Caki2 (cell line): ENCODE measurements at regions not wholly inside any gene's neighbourhood (a gene's known extent, or its start where the extent isn't known, plus 50 kb on each side); places are given as distances from the start of the nearest gene placed in this dataset.

Experiments used
- DNase-seq: peaks from one replicate; pipeline ENCODE4 v3.0.0-alpha.2; 2015; ENCODE audit warnings: low read depth
- in situ Hi-C: cut with HindIII; loops from 2 replicates; pipeline ENCODE4 v1.10.0; 2016; ENCODE audit warnings: low sequenced_read_pairs, low pct_unique_long_range_greater_than_20kb, mixed read lengths

DNA sequence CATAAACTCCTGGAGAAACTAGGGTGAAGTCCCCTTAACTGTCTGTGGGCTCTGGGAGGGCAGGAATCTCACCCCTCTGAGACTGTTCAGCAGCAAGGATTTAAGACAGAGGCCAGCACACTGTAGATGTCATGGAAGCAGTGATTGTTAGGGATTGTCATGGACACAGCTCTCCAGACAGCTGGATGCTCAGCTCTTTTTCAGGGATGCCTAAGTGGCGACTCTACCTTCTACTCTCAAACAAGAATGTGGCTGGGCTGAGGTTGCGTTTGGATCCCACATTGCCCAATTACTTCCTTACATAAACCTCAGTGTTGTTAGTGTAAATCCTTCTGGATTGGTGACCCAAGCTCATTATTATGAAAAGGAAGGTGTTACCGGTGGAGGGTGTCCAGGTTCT, 291.9 kb upstream of the VCX3A start:
- in situ Hi-C loops = no loop called here
- DNase-seq = no peak

DNA sequence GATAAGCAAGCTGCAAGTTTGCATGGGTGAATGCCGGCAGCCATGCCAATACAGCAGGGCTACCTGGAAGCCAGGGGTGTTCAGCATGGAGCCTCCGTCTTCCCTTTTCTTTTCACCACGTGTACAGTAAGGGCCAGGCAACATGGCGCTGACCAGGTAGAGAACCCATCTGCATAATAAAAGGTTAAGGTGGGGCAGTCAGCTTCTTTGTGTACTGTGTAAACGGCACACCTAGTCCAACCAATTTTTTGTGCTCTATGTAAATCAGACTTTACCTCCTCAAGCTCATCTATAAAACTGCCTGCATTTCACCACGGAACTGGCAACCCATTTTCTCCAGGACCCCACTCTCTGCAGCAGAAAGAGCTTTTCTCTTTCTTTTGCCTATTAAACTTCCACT, 286.8 kb upstream of the VCX3A start:
- no peak for DNase-seq
- in situ Hi-C loops = no loop called here

- DNase-seq = no peak
- in situ Hi-C loops = no loop called here
Measured at GRCh38 chrX:6813836-6814370, 279.0 kb upstream of the VCX3A start.

GRCh38 chrX:6812087-6812486, 277.2 kb upstream of the VCX3A start:
- in situ Hi-C loops = no loop called here
- DNase-seq = no peak

- in situ Hi-C loops = no loop called here
- DNase-seq = no peak
Measured at GRCh38 chrX:6810776-6811175, 275.9 kb upstream of the VCX3A start.

DNA sequence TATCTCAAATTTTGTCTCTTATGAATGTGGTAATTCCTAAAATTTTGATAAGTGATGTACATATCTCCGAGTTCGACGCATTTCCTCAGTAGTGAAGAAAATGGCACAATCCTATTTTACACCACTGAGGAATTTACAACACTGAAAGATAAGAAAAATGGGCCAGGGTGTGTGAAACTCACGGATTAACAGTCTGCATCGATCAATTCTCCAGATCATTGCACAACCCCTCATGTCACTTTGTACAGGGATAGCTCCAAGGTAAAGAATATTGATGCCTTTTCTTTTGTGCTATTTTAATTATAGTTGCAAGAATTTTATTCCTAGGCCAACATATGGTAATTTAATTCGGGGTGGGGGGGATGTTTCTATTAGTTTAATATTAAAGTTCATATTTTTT, 268.7 kb upstream of the VCX3A start:
- in situ Hi-C loops = no loop called here
- no peak for DNase-seq

DNA sequence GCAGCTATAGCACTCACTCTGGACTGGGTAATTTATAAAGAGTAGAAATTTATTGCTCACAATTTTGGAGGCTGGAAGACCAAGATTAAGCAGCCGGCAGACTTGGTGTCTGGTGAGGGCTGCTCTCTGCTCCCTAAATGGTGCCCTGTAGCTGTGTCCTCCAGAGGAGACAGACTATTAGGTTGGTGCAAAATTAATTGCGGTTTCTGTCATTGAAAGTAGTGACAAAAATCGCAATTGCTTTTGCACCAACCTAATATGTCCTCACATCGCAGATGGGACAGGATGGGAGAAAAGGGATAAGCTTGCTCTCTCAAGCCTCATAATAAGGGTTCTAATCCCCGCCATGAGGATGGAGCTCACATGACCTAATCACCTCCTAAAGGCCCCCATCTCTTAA, 258.1 kb upstream of the VCX3A start:
- in situ Hi-C loops = no loop called here
- DNase-seq = no peak

- in situ Hi-C loops = no loop called here
- no peak for DNase-seq
Measured at GRCh38 chrX:6783912-6784311, 249.0 kb upstream of the VCX3A start.

DNA sequence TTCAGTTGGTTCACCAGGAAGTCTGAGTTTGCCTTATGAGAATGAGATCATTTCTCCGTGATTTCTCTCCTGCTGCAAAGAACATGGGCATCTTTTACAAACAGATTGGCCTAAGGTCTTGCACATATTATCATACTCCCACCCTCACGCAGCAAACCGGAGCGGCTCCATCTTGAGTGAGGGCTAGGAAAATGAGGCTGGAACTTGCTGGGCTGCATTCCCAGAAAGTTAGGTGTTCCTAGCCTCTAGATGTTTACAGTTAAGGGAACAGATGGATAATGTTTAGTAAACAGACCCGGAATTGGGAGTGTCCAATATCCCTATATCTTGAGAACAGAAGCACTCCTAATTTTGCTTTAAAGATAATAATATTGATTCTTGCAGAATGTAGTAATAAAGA, 247.9 kb upstream of the VCX3A start:
- DNase-seq = no peak
- in situ Hi-C loops = no loop called here

DNA sequence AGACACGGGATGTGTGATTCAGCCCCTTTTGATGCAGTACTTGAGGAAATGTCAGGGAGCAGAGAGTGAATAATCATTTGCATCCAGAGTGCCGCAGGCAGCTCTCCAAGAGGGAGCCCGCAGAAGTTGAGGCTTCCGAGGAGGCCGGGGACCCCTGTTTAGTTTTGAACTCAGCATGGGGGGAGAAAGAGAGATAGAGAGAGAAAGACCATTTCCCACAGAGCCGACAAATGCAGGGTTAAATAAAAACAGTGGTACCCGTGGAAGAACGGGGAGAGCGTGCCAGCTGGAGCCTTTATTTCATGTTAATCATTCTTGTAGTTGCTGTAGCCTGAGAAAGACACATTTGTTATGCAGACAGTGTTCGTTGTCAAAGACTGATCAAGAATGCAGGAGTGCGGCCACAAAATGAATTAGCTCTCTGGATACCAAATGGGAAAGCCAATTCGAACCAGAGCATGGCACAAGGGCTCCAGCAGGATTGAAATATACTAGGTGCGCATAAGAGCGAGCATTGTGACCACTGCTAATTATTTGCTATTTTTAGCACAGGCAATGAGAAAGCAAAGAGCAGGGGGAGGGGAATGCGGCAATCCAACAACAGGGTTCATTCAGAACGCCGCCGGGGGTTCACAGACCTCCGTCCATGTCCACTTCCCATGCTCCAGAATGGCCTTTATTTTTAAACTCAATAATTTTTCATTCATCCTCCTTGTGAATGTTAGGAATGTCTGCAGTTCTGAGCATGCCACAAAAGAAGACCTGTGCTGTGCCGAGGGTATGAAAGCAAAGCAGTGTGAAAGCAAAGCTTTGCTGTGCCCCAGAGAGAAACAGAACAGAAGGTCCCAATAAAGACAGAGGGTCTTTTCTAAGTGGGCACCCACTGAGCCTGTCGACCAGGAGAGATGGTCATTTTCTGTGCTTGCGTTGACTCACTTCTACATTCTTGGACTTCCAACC, 243.9 kb upstream of the VCX3A start:
- DNase-seq = no peak
- in situ Hi-C loops = no loop called here

DNA sequence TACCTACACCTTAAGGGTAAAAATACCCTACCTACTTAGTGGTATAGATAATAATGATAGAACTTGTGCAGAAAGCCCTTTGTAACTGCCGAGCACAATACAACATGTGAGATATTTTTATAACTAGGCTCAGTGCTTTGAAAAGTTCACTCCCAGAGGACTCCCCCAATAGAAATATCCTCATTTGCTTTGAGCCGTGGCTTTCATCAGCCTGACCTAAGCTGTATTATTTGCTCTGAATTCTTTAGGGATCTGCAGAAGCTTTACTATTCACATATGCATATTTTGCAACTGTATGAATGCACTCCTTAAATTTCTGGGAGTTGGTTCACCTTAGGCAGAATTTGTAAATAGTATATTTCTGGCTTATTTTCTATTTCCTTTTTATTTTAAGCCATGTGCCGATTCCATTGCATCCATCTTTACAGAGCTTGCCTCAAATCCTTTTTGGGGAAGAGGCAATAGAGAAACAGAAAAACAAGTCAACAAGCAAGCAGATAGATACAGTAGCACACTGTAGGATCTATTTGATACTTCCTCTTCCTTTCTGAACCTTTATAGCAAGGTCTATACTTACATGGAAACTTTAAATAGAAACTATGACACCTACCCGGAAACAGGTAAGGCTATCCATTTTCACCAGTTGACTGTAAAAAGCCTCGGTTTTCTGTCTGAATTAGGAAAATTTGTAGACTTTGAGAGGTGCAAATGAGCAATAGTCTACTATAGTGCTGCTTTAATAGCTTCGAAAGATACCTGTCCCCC, 242.5 kb upstream of the VCX3A start:
- in situ Hi-C loops = no loop called here
- DNase-seq = no peak

GRCh38 chrX:6770936-6771335, 236.0 kb upstream of the VCX3A start:
- DNase-seq = no peak
- in situ Hi-C loops = no loop called here

- no peak for DNase-seq
Measured at GRCh38 chrX:6768881-6769280, 234.0 kb upstream of the VCX3A start.

DNA sequence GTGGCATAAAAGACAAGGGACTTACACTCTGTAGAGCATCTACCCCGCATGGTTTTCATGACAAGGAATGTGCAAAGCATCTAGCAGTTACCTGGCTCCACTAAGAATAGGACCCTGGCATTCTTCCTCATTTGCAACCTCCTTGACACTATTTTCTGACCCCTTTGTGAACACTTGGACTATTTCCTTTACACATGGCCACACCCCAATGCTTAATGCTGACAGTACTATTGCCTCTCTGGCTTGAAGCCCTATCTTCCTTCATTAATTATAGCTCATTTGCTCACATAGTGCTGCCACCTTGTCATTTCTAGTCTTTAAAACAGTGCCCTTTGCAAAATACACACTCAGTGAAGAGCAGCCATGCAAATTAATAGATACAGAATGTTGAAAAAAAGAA, 226.3 kb upstream of the VCX3A start:
- in situ Hi-C loops = no loop called here
- no peak for DNase-seq

More at GRCh38 chrX:6768881-6769280, 234.0 kb upstream of the VCX3A start:
- in situ Hi-C loops = no loop called here

DNA sequence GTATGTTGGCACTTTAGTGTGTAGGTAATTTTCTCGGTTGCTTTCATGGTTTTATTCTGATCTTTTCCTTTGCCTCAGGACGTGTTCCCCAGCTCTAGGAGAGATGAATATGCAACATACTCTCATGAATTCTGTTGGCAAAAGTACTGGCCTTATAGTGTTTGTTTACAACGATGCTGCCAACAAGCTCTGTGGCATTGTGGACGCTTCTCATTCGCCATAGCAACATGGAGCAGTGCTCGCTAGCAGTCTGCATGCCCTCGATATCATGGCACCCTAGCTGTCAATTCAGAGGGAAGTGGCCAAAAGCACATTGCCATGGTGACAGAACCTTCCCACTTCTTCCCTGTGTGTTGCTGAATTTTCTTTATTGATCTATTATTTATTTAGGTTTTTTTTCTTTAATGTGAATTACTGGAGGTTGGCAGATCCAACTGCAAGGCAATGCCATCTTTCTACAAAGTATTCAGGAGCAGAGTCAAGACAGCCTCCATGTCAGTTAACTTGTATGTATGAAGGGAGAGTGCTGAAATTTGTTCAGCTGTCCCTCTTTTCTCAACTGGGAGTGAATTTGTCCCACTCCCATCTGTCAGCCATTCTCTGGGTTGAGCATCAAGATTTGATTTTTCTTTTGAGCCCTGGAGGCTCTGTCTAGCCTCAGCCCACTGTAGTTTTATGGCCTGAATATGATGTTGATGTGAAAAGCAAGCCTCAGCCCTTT, 224.9 kb upstream of the VCX3A start:
- in situ Hi-C loops = no loop called here
- DNase-seq = no peak

GRCh38 chrX:6758234-6758633, 223.3 kb upstream of the VCX3A start:
- no peak for DNase-seq
- in situ Hi-C loops = no loop called here

- no peak for DNase-seq
- in situ Hi-C loops = no loop called here
Measured at GRCh38 chrX:6757631-6758030, 222.7 kb upstream of the VCX3A start.

GRCh38 chrX:6748595-6748994, 213.7 kb upstream of the VCX3A start:
- in situ Hi-C loops = no loop called here
- no peak for DNase-seq
